GM21529 (cell line): ENCODE measurements at regions not wholly inside any gene's neighbourhood (a gene's known extent, or its start where the extent isn't known, plus 50 kb on each side); places are given as distances from the start of the nearest gene placed in this dataset.
A peak's percentile ranks its signal among the peaks of the same experiment; 100 is the strongest.

ENCODE experiments used
- ATAC-seq: cut with Tn5 transposase; IDR thresholded peaks from one replicate; pipeline ENCODE4 v1.9.1; 2021; ENCODE audit not compliant: unreplicated experiment

DNA sequence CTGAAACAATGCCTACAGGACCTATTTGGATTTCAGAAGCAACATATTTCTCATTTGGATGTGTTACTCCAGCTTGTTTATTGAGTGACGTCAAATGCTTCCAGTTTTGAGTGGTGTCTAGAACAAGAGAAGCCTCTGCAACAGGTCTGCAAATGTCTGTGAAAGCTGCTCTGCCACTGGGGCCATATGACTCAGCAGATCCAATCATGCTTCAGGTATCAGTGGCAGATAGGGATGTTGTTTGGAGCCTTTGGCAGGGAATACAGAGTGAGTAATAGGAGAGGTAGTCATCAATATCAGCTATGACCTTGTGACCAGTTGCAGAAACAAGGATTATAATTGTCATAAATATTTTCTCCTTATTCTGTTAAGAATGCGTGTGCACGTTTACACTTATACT, 141.1 kb upstream of the ZXDA start:
- no peak for ATAC-seq

DNA sequence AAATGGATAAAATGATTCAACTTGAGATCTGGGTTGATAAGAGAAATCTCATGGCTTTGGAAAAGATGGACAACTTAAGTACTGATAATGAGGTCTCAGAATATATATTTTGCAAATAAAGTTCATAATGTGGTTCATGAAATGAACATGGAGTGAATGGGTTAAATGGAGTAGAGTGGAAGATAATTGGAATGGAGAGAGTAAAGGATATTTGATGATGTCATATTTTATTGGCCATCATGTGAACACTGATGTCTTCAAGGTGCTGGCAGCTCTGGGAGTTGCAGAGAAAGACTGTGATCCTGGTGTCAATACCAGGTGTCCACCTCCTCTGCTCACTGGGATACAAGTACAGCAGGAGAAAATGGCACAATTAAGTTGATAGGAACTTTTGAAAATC, 133.9 kb upstream of the ZXDA start:
- no peak for ATAC-seq

DNA sequence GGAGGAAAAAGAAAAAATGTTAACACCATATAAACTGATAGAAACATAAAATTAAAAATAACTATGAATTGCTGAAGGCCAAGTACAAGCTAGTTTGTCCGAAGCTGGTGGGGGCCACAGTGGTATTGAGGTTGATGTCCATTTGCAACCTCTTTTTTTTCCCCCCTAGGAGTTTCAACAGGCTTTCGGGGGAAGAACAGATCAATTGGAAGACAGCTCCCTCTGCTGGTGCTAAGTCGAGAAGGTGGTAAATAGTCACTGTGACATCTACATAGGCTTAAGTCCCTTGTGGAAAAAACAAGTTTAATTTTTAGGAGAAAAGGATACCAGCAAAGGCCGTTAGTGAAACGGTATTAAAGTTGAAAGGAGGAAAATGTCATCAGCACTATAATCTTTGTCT, 115.7 kb upstream of the ZXDA start:
- peak; percentile 68 for ATAC-seq

DNA sequence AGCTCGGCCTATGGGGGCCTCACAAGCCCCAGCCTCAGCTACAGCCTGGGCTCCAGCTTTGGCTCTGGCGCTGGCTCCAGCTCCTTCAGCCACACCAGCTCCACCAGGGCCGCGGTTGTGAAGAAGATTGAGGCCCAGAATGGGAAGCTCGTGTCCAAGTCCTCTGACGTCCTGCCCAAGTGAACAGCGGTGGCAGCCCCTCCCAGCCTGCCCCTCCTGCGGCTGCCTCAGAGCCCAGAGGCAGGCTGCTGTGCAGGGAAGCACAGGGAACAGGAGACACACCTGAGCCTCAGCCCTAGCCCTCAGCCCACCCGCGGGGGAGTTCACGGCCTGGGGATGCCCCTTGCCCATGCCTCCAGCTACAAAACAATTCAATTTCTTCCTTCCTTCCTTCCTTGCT, 75.7 kb upstream of the ZXDA start:
- no peak for ATAC-seq

DNA sequence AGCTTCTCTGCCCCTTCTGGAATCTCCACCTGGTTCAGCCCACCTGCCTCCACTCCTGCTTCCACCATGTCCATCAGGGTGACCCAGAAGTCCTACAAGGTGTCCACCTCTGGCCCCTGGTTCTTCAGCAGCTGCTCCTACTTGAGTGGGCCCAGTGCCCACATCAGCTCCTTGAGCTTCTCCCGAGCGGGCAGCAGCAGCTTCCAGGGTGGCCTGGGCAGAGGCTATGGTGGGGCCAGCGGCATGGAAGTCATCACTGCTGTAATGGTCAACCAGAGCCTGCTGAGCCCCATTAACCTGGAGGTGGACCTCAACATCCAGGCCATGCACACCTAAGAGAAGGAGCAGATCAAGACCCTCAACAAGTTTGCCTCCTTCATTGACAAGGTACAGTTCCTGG, 74.4 kb upstream of the ZXDA start:
- no peak for ATAC-seq

DNA sequence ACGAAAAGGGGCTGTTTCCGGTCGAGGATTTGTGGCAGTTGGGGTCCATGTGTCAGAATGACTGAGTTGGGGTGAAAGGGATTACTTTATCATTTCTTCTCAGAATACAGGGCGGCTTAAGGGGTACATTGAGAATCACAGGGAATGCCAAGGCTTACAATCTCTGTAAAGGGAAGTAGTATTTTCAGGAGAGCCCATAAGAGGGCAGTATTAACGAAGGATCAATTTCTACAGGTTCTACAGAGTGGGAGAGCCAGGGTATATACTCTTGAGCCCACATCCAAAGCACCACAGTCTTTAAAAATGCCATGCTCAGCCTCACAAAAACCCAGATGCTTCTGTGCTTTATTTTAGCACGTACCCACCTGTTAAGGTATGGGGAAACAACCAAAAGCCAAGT, 67.7 kb upstream of the ZXDA start:
- ATAC-seq: no peak

DNA sequence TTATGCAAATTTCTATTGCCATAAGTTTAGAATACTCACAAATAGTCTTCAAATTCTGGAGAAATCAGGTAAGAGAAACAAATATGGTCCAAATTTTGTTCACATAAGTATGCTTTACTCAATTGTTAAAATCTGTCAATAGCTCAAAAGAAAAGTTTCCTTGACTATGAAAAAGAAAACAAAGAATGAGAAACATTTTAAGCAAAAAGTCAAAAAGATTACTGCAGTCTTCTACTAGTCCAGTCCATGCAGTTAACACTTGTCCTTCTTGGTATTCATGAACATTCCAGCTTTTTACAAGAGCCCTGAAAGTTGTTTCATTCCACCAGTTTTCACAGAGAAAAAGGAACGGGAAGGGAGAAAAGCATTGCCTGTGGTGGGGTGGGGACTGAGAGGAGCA, 54.7 kb upstream of the ZXDA start:
- ATAC-seq: no peak
